ENCODE measurements at regions not wholly inside any gene's neighbourhood (a gene's known extent, or its start where the extent isn't known, plus 50 kb on each side); places are given as distances from the start of the nearest gene placed in this dataset.
A peak's percentile ranks its signal among the peaks of the same experiment; 100 is the strongest.

GRCh38 chr2:195212586-195212985 is 444.4 kb upstream of the SLC39A10 start:
- H3K9me2 ChIP-seq (replicated peaks; ENCODE audit: low read depth, low read length): no peaks in the 10 kb centered on the region
- H3K9ac ChIP-seq (ENCODE audit: low read depth, low read length, poor library complexity, severe bottlenecking): no peak overlapping the region
- no peak for TF ChIP-seq CTCF (conservative IDR thresholded peaks at IDR 0.05; ENCODE audit: low read length)
- no peak for TF ChIP-seq EZH2phosphoT487 (IDR thresholded peaks at IDR 0.05; ENCODE audit: borderline replicate concordance)
- H3K4me3 ChIP-seq (ENCODE audit: low read length, poor library complexity, severe bottlenecking): no peak overlapping the region
- H2AFZ ChIP-seq (ENCODE audit: low read length): no peak overlapping the region
- no peaks in the 10 kb centered on the region for H3K79me2 ChIP-seq (ENCODE audit: insufficient read depth, low read length)
- H3K4me2 ChIP-seq (ENCODE audit: low read depth, low read length, poor library complexity, severe bottlenecking): no peak overlapping the region
- H3K27me3 ChIP-seq (ENCODE audit: insufficient read depth, low read length, poor library complexity, severe bottlenecking): no peaks in the 10 kb centered on the region
- H3K9me3 ChIP-seq (ENCODE audit: insufficient read depth, low read depth, low read length): 0 out of 2 replicates have a peak, but pooled peaks cover 5% of the 10 kb centered on the region
- no peaks in the 10 kb centered on the region for H3K36me3 ChIP-seq (ENCODE audit: insufficient read depth, low read length)
- no peaks in the 10 kb centered on the region for H4K20me1 ChIP-seq (ENCODE audit: insufficient read depth, low read length, poor library complexity, severe bottlenecking)
- H3F3A ChIP-seq (ENCODE audit: low read depth): no peaks in the 10 kb centered on the region
- no peaks in the 10 kb centered on the region for H3K4me1 ChIP-seq (ENCODE audit: insufficient read depth, low read length, poor library complexity, severe bottlenecking)

GRCh38 chr2:195202163-195202845 is 454.7 kb upstream of the SLC39A10 start:
- TF ChIP-seq CTCF (conservative IDR thresholded peaks at IDR 0.05; ENCODE audit: low read length): no peak
- no peak for TF ChIP-seq EZH2phosphoT487 (IDR thresholded peaks at IDR 0.05; ENCODE audit: borderline replicate concordance)
- Histone ChIP-seq H3K9me2 (replicated peaks; ENCODE audit: low read depth, low read length) (no peaks in the 10 kb centered on the region), H3K36me3 (ENCODE audit: insufficient read depth, low read length) (no peaks in the 10 kb centered on the region), H3K4me2 (ENCODE audit: low read depth, low read length, poor library complexity, severe bottlenecking) (peak overlapping the region; percentile 40), H4K20me1 (ENCODE audit: insufficient read depth, low read length, poor library complexity, severe bottlenecking) (no peaks in the 10 kb centered on the region), H3K4me3 (ENCODE audit: low read length, poor library complexity, severe bottlenecking) (no peak overlapping the region), H3K9me3 (ENCODE audit: insufficient read depth, low read depth, low read length) (no peaks in the 10 kb centered on the region), H3F3A (ENCODE audit: low read depth) (no peaks in the 10 kb centered on the region), H3K79me2 (ENCODE audit: insufficient read depth, low read length) (no peaks in the 10 kb centered on the region), H3K4me1 (ENCODE audit: insufficient read depth, low read length, poor library complexity, severe bottlenecking) (peaks cover 15% of the 10 kb centered on the region), H3K27me3 (ENCODE audit: insufficient read depth, low read length, poor library complexity, severe bottlenecking) (no peaks in the 10 kb centered on the region), H3K9ac (ENCODE audit: low read depth, low read length, poor library complexity, severe bottlenecking) (no peak overlapping the region), H2AFZ (ENCODE audit: low read length) (0 out of 2 replicates have a peak overlapping the region, but pooled peaks have one; percentile 1)

- Histone ChIP-seq H2AFZ (ENCODE audit: low read length) (no peak overlapping the region), H3K4me2 (ENCODE audit: low read depth, low read length, poor library complexity, severe bottlenecking) (no peak overlapping the region), H3K79me2 (ENCODE audit: insufficient read depth, low read length) (no peaks in the 10 kb centered on the region), H3K4me3 (ENCODE audit: low read length, poor library complexity, severe bottlenecking) (no peak overlapping the region), H3F3A (ENCODE audit: low read depth) (no peaks in the 10 kb centered on the region), H3K9me3 (ENCODE audit: insufficient read depth, low read depth, low read length) (no peaks in the 10 kb centered on the region), H3K36me3 (ENCODE audit: insufficient read depth, low read length) (no peaks in the 10 kb centered on the region), H3K9me2 (replicated peaks; ENCODE audit: low read depth, low read length) (no peaks in the 10 kb centered on the region), H3K4me1 (ENCODE audit: insufficient read depth, low read length, poor library complexity, severe bottlenecking) (peaks cover 15% of the 10 kb centered on the region), H4K20me1 (ENCODE audit: insufficient read depth, low read length, poor library complexity, severe bottlenecking) (no peaks in the 10 kb centered on the region), H3K9ac (ENCODE audit: low read depth, low read length, poor library complexity, severe bottlenecking) (no peak overlapping the region), H3K27me3 (ENCODE audit: insufficient read depth, low read length, poor library complexity, severe bottlenecking) (no peaks in the 10 kb centered on the region)
- no peak for TF ChIP-seq EZH2phosphoT487 (IDR thresholded peaks at IDR 0.05; ENCODE audit: borderline replicate concordance)
- no peak for TF ChIP-seq CTCF (conservative IDR thresholded peaks at IDR 0.05; ENCODE audit: low read length)
Measured at GRCh38 chr2:195199864-195200263, 457.2 kb upstream of the SLC39A10 start.
